HG03460 (cell line): ENCODE measurements at regions not wholly inside any gene's neighbourhood (a gene's known extent, or its start where the extent isn't known, plus 50 kb on each side); places are given as distances from the start of the nearest gene placed in this dataset.
"Not testable (repeated sequence)": the region's sequence is repeated elsewhere in the genome, so short reads cannot be mapped to it uniquely, and the experiment has no call there.

ENCODE experiments used
- ATAC-seq: cut with Tn5 transposase; IDR thresholded peaks from one replicate; pipeline ENCODE4 v1.9.1; 2021; ENCODE audit not compliant: unreplicated experiment

DNA sequence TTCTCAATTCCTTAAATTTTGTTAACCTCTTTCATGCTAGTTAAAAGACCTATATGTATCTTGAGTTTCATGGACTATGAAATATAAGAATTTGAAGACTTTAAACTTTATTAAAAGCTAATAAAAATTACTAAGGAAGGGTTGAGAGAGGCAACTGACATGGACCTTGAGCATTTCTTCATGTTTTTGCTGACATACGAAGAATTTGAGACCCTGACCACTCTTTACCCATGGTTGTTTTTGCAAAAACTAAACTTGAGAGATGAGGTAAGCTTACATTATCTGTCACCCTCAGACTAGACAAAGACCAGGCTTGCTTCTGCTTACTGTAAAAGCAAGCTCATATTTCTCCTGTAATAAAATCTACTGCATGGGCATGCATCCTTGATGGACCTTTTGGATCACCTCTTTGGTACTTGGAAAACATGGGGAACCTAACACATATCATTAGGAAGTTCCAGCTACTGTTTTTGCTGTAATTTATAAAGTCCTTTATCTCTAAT lies 338.2 kb upstream of the PABPC4L start:
- ATAC-seq: no peak

- ATAC-seq: no peak
Observed at GRCh38 chr4:134537701-134538100, 336.1 kb upstream of the PABPC4L start.

DNA sequence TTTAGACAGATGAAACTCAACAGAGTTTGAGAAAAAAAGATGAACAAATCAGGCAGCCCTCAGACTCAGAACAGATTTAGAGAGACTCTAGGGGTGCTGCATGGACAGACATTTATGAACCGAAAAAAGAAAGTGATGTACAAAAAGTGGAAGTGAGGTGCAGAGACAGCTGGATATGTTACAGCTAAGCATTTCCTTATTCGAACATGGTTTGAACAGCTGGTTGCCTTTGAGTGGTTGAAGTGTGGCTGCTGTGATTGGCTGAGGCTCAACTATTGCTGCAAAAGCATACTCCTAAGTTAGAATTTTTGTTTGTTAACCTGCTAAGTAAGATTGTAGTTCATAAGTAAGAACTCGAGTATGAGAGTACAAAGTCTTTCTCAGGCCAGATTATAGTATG lies 331.5 kb upstream of the PABPC4L start:
- no peak for ATAC-seq

GRCh38 chr4:134531013-134531412 lies 329.4 kb upstream of the PABPC4L start:
- ATAC-seq: no peak

GRCh38 chr4:134529629-134530028 lies 328.0 kb upstream of the PABPC4L start:
- ATAC-seq: no peak

- ATAC-seq: no peak
Observed at GRCh38 chr4:134518574-134519217, 317.1 kb upstream of the PABPC4L start.

DNA sequence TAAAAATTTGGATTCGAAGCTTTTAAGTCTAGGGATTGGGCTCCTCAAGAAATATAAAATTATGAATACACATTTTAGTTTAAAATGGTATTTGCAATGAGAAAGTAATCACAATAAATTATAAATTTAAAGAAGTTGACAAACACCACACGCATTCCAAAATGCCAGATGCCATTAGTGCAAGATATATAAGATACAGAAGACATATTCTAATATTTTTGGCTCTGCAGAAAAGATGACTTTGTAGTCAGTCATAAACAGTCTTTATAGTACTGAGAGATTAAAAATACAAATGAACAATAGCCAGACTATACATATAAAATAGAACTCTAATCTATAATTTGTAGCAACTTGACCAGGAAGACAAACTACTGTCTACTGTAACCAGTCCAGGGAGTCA lies 309.0 kb upstream of the PABPC4L start:
- no peak for ATAC-seq

GRCh38 chr4:134505511-134505910 lies 303.9 kb upstream of the PABPC4L start:
- no peak for ATAC-seq

DNA sequence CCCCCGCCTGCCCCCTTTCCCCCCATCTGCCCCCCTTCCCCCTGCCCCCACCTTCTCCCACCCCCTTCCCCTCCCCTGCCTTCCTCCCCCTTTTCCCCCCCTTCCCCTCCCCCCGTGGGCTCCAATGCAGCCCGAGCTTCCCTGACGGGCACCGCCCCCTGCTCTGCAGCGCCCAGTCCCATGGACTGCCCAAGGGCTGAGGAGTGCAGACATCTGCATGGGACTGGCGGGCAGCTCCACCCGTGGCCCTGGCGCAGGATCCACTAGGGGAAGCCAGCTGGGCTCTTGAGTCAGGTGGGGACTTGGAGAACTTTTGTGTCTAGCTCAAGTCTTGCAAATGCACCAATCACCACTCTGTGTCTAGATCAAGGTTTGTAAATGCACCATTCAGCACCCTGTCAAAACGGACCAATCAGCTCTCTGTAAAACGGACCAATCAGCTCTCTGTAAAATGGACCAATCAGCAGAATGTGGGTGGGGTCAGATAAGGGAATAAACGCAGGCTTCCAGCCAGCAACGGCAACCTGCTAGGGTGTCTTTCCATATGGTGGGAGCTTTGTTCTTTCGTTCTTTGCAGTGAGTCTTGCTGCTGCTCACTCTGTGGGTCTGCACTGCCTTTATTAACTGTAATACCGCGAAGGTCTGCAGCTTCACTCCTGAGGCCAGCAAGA lies 300.5 kb upstream of the PABPC4L start:
- ATAC-seq: no peak

DNA sequence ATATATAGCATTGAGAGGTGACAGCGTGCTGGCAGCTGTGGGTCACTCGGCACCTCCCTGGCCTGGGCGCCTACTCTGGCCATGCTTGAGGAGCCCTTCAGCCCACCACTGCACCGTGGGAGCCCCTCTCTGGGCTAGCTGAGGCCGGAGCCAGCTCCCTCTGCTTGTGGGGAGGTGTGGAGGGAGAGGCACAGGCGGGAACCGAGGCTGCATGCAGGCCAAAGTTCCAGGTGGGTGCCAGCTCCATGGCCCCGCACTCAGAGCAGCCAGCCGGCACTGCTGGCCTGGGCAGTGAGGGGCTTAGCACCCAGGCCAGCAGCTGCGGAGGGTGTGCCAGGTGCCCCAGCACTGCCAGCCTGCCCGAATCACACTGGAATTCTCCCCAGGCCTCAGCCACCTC lies 299.9 kb upstream of the PABPC4L start:
- ATAC-seq: not testable (repeated sequence)

GRCh38 chr4:134499074-134499473 lies 297.5 kb upstream of the PABPC4L start:
- no peak for ATAC-seq

DNA sequence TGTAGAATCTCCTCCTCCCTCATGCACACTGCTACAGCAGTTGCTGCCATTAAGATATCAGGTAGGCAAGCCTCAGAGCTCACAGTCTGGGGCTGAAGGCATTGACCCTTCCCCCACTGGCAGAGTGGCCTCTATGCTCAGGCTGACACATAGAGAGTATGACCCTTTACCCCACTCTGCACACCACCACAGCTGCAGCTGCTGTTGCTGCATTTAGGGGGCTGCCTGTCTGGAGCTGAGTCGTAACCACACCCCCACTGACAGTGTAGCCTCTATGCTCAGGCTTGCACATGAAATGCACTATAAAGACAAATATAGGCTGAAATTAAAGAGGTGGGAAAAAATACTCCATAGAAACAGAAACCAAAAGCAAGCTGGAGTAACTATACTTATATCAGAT lies 289.3 kb upstream of the PABPC4L start:
- ATAC-seq: no peak

DNA sequence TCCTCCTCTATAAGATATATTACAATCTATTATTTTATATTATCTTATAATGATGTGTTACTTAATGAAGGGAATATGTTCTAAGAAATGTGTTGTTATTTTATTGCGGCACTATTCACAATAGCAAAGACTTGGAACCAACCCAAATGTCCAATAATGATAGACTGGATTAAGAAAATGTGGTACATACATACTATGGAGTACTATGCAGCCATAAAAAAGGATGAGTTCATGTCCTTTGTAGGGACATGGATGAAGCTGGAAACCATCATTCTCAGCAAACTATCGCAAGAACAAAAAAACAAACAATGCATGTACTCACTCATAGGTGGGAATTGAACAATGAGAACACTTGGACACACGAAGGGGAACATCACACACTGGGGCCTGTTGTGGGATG lies 281.9 kb upstream of the PABPC4L start:
- not testable (repeated sequence) for ATAC-seq

GRCh38 chr4:134471569-134471968 lies 270.0 kb upstream of the PABPC4L start:
- no peak for ATAC-seq

- no peak for ATAC-seq
Observed at GRCh38 chr4:134470544-134470943, 269.0 kb upstream of the PABPC4L start.

DNA sequence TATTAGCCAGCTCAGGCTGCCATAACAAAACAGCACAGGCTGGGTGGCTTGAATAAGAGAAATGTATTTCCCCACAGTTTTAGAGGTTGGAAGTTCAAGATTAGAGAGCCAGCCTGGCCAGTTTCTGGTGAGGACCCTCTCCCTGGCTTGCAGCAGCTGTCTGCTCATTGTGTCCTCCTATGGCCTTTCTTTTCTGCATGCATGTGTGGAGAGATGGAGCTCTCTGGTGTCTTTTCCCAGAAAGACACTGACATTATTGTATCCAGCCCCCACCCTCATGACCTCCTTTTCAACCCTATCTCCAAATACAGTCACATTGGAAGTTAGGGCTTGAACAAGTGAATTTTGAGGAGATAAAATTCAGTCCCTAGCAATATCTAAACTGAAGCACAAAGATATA lies 263.8 kb upstream of the PABPC4L start:
- ATAC-seq: no peak

DNA sequence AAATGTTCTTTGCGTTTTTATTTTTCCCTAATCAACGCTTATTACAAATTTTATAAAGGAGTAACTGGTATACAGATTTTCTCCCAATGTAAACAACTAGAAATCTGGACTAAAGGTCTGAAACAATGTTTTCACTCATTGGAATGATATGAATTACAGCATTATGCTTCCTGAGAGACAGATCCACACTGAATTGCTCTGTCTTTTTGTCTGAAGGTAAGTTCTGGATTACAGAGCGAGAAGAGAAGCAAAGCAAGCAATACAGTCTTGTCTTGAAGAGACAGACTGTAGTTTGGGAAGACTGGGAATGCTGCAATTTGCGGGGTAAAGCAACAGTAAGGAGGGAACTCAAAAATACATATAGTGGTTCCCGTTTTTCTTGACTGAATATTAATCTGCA lies 262.2 kb upstream of the PABPC4L start:
- ATAC-seq: no peak

GRCh38 chr4:134426821-134427220 lies 225.2 kb upstream of the PABPC4L start:
- no peak for ATAC-seq

GRCh38 chr4:134425756-134426155 lies 224.2 kb upstream of the PABPC4L start:
- no peak for ATAC-seq

DNA sequence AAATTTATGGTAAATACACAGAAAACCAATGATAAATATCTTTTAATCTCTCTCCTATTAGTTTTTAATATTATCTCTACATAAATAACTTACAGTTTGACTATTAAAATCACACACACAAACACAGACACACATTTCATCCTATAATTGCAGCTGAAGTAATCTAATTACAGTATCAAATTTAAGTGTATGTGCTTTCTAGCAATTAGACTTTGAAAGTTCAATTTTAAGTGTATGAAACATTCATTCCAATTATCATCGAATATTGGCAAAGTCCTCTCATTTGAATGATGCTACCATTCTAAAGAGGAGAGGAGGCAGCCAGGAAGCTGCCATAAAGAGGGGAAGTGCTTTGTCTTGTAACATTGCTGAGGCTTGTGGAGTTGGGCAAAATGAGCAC lies 221.2 kb upstream of the PABPC4L start:
- no peak for ATAC-seq

DNA sequence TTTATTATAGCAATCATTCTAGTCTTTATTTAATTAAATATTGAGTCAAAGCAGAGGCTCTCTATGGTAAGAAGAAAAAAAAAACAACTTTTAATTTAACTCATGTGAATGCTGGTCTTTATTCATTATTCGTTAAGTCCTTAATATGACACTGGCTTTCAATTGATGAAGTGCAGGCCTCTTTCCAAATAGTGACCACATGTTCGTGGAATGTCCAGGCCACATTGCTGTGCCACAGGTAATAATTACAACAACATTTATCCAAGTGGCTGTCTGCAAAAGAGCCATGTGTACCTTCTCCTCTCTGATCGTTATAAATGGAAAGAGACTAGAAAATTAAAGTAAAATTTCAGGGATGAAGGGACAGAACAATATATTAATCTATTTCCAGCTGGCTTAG lies 220.1 kb upstream of the PABPC4L start:
- no peak for ATAC-seq

GRCh38 chr4:134408897-134409296 lies 207.3 kb upstream of the PABPC4L start:
- ATAC-seq: no peak

- ATAC-seq: no peak
Observed at GRCh38 chr4:134401798-134402197, 200.2 kb upstream of the PABPC4L start.
